GM19452 (cell line): ENCODE measurements at regions not wholly inside any gene's neighbourhood (a gene's known extent, or its start where the extent isn't known, plus 50 kb on each side); places are given as distances from the start of the nearest gene placed in this dataset.

ENCODE experiments used
- ATAC-seq: cut with Tn5 transposase; IDR thresholded peaks from one replicate; pipeline ENCODE4 v1.9.1; 2021; ENCODE audit not compliant: unreplicated experiment

DNA sequence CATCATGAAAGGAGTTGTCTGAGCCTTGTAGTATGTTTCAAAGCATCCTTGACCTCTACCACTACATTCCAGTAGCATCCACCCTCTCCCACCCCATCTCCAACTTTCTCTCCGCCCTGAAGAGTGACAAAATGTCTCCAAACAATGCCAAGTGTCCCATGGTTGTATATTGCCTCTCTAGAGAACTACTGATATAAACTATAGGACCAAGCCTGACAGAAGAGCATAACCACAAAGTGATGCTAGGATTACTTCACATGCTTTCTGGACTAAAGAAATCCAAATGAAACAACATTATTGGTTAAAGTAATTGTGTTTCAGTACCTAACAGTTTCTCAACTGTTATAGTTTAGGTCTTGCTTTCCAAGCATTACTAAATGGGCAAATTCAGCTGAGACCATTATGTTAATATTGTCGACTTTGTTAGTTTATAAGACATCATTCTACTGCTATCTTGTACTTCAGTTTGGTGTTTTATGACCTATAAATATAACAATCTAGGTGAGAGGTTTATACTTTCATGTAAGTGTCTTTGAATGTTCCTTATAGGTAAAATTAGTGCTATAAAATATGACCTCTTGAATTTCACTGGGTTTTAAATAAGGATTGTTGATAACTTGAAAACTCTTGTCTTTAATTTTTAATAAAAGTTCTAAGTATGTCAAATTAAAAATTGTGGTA is 117.4 kb downstream of the SUCNR1 start:
- ATAC-seq: no peak

DNA sequence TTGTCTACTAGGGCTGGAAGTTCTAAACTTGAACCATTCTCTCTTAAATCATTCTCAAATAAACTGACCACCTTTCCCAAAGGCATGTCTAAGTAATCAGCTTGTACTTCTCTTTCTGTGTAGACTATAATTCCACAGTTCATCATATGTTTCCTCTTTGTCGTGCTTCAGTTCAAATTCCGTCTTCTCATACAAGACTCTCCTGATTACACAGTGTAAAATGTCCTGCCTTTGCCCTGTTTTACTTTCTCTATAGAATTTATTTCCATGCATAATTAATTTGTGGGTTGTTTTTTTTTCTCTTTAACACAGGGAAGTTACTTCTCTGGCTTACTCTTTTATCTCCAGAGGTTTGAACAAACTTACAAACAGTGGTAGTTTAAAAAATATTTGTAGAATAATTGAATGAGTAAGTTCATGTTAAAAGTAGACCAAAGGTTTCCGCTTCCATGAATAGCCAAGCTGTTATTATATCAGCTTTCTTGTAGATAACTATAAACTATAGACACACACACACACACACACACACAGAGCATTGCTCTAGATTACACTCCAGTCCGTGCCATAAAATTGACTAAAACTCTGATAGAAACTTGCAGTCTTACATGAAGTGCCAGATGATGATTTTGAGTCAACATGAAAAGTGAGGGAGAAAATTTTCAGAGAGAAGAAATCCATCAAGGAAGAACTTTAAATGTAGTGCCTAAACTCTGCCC is 119.0 kb downstream of the SUCNR1 start:
- no peak for ATAC-seq

DNA sequence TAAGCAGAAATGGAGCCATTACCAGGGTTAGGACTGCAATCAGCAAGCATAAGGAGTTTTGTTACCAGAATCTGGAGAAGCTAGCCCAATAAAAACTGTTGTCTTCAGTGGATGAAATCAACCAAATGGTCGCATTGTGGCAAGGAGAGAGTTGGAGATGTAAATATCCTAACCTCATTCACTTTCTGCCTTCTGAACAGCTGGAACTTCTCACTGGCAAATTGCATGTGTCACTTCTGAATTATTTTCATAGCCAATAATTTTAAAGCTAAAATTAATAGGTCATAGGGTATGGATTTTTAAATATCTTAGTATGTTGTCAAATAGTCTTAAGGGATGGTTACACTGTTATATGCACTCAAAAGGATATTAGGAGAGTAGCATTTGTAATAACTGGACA is 121.6 kb downstream of the SUCNR1 start:
- no peak for ATAC-seq

DNA sequence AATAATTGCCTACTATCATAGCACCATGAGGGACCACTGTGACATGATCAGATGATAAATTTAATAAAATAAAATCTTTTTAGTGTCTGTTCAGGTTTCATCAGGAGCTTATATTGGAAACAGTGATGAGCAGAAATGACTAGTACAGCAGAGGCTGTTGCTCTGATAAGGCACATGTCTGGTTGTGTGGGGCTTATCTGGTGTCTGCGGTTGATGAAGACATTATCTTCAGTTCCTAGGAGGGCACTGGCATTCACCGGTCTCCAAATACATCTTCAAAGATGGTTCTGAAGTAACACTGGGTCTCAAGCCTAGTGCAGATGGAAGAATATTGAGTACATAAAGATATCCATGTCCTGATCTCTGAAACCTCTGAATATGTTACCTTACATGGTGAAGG is 125.3 kb downstream of the SUCNR1 start:
- ATAC-seq: no peak

DNA sequence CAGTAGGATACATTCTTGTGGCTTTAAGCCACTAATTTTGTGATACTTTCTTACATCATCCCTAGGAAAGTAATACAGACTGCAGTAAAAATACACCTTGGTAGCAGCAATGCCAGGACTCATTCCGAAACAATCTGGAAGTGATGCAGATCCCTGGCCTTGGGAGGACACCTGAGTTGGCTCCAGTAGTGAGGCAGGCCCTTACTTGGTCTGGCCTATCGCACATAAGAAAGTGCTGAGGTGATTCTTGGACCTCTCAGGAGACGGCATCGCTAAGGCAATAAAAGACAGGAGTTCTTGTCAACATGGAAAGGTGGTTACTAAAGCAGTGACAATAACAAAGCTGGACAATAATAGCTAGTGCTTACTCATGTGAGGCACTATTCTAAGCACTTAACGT is 126.5 kb downstream of the SUCNR1 start:
- ATAC-seq: no peak

DNA sequence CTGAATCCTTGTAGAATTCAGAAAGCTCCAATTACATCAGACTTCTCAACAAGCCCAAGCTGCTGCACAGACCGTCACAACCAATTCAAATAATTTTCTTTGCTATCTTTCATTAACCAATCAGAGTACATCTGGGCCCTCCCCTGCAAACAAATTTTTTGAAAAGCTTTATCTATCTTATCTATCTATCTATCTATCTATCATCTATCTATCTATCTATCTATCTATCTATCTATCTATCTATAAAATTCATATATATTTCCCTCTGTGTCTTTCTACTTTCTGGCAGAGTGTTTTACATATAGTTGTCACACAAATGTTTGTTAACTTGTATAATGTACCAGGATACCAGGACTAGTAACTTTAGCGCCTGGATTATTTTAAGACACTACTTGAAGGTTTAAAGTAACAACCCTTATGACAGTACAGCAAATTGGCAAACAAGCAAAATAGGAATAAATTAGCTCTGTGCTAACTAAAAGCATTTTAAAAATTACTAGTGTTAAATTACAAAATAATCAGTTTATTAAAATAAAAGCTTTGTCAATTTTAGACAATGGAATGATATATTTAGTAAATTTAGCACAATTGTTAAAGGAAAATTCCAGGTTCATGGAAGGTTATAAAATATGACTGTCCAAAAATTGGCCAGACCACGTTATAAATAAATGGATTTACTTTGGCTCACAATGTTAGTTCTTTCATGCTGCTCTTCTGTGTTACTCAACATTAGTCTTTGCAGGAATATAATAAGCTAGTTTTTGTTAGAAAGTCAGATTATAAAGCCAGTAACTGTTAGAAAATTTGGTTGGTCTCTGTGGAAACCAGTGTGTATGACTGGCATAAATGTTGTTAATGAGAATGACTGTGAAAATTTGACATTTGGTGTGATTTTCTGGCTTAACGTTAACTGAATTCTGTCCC is 138.6 kb downstream of the SUCNR1 start:
- no peak for ATAC-seq

DNA sequence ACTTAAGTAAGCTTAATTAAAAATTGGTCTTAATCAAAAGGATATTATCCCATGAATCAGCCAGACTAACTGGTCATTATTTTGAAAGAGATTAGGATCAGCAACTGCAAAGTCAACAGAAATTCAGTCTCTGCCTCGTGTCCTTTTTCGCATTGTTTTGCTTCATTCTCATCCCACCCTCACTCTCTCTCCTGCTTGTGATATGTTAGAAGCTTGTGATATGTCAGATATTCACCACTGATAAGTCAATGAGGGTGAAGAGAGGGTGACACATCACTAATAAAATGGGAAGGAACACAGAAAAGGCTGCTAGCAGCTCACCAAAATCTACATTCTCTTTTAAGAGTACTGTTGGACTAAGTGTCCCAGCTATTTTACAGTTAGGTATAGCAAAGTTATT is 146.1 kb downstream of the SUCNR1 start:
- no peak for ATAC-seq

DNA sequence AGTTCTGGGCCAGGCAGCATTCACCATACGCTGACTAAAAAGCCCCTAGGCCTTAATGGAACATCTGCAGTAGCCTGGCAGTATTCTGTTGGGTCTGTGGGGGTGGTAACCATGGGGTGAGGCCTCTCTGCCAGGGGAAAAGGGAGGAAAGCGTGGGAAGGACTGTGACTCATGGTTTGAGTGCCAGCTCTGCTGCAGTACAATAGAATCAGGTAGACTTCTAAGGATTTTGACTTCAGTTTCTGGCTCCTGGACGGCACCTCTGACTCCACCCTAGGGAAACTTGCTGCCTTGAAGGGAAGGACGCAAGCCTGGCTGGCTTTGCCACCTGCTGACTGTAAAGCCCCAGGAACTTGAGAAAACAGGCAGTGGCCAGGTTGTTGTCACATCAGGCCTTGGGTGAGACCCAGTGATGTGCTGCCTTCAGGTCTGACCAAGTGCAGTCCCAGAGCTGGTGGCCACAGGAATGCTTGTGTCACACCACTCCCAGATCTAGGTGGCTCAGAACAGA is 148.6 kb downstream of the SUCNR1 start:
- ATAC-seq: no peak

DNA sequence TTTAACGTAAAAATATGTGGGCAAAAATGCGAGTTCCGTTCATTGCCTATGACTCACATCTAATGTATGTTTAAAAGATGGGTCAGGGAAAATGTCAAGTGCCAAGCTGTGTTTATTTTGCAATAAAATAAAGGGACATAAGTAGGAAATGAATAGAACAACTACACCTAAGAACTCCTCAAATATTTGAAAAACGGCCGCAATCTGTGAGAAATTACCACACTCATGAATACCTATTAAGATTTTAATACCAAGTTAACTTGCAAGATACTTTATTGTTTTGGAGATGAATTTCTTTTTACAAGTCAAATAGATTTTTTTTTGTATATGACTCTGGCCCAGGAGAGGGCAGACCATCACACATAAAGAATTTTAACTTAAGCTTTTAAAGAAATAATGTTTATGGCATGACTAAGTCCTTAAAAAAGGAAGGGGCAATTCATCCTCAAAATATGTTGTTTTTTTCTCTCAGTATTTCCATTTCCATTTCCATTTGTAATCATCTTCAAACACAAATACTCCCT is 152.7 kb downstream of the SUCNR1 start:
- ATAC-seq: no peak

DNA sequence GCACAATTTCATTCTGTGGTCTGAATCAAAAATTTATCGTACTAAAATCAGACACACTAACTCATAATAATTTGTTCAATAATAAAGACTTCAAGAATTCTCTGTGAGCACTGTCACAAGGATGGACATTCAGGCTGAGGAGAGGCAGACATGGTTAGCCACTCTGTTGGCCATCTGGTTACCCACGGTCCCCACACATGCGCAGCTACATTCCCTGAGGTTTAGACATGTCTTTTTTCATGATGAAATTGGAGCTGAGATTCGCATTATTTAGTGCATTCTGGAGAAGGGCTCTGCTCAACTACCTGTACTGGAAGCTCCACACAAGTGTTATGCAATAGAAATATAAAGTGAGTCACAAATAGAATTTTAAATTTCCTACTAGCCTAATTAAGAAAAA is 156.9 kb downstream of the SUCNR1 start:
- ATAC-seq: no peak

DNA sequence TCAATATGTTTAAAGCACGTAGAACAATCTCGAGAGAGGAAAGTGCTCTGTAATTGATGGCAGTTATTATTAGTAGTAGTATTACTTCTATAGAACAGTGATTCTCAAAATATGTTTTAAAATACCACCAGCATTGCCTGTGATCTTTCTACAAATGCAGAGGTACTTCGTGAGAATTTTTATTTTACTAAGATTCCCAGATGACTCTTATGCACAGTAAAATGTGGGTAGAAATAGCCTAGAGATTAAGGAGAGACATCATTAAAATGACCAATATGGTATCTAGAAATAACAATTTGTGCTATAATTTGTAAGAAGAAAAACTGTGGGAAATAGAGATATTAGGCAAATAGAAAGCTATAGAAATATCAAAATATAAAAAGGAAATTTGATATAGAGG is 157.9 kb downstream of the SUCNR1 start:
- no peak for ATAC-seq

DNA sequence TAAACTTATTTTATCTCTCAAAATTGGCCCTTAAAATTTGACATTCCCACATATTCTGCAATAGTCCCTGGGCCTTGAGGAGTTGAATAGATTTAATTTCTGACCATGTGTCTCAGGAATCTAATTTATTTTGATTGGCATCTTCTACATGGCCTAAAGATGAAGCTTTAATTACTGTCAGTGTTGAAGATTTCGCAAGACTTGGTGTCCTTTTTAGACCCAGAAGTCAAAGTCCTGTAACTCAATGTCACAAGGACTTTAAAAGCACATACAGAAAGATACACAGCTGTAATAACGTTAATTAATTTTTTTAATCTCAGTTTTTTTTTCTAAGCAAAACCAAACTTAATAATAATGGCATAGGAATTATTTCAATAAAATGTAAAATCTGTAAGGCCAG is 163.9 kb downstream of the SUCNR1 start:
- no peak for ATAC-seq

DNA sequence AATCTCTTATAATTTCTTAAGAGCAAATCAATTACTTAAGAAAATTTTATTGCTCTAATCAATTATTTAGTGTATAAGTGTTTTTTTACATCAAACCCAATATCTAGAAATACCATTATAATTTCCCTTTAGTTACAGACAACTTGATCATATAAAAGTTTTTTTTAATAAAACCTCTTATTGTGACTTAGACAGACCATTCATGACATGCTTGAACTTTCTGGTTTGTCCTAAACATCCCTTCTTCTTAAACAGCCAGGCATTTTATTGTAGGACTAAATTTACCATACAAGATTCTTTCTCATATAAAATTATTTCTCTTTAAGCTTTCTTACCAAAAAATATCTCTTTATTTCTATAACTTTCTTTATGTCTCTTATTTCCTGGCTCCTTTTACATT is 164.5 kb downstream of the SUCNR1 start:
- ATAC-seq: no peak

DNA sequence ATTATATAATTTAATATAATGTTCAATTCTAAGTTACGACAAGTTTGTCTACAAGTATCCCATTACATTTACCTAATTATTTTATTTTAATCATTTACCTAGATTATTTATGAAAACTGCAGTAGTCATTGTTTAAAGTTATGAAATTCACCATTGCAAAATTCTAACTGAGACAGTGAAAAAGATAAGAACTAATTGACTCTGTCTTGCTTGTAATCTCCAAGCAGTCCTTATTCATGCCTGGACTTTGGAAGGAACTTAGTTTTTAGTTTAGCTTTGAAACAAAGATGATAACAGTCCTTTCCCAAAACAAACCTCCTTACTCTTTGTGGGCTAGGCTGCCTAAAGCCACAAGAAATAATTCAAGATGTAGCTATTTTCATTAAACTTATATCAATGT is 165.0 kb downstream of the SUCNR1 start:
- no peak for ATAC-seq

DNA sequence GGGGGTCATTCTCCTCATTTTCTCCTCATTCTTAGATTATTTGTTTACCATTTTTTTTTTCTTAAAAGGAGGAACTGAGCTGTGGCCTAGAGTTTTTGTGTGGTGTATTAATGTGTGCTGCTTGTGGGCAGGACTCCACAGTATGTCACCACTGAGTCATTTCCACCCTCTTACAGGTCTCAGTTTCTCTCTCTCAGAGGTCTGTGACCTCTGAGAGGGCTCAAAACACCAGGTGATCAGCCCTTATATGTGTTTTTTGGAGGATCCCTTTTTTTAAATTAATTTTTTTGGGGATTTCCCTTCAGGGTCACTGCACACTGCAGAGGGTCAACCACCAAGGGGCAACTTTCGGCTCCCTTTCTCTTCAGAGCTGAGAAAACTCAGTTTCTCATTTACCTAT is 166.4 kb downstream of the SUCNR1 start:
- peak; percentile 93 for ATAC-seq

DNA sequence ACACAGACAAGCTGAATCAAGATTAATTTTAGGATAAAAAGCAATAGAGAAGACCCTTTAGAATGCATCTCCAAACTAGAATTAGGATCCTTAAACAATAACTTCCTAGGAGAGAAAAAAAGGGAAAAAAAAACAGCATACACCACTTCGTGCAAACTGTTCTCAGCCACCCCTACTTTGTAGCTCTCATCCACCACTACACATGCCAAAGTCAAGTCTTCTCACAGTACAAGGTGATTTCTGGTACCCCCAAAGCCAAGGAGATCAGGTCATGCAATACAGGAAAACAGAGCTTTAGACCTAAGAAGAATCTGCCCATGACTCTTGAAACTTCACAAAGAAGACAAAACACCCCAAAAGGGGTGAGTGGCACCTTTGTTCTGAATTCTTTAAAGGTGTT is 166.9 kb downstream of the SUCNR1 start:
- ATAC-seq: no peak

DNA sequence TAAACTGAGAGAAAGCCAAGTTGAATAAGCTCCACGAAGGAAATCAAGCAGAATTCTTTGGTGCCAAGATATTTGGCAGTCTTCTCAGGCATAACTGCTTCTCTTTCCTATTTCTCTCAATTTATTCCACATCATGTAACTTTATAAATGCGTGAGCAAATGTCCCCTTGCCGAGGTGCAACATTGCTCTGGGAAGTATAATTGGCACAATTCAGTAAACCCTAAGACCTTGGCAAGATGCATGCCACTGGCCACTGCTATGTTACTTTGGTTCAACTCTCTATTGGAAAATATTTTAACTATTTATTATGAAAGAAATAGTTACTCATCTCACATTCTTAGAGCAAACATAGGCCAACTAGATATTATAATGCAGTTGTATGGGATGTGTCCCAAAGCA is 170.2 kb downstream of the SUCNR1 start:
- ATAC-seq: no peak

DNA sequence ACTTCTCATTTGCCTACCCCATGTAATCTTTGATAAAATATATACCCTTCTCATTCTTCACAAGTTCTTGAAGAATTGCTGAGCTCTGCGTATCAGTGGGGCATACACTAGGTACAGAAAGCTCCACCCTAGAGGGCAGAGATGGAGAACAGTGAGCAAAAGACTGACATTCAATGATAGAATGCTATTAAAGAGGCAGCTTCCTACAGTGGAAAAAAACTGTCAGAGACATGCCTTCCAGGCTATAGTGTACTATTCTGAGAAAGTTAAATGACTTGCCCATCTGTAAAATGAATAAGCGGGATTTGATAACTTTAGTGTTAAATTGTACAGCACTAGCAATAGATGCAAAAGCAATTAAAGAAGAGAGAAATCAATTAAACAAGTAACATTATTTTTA is 172.8 kb downstream of the SUCNR1 start:
- ATAC-seq: no peak

DNA sequence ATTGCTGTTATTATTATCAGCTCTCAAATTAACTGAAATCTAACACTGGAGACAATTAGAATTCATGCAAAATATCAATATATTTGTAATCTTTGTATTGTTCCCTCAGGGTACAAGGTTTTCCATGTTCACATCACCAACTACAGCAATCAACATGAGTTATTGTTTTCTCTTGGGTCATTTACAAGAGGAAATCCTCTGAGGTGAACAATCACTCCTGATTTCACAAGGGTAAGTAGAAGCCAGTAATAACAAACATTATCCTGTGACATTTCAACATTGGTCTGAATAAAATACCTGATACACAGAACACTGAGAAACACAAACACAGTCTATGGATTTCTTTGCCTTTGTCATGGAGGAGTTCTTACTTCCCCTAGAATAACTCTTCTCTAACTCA is 174.0 kb downstream of the SUCNR1 start:
- no peak for ATAC-seq

DNA sequence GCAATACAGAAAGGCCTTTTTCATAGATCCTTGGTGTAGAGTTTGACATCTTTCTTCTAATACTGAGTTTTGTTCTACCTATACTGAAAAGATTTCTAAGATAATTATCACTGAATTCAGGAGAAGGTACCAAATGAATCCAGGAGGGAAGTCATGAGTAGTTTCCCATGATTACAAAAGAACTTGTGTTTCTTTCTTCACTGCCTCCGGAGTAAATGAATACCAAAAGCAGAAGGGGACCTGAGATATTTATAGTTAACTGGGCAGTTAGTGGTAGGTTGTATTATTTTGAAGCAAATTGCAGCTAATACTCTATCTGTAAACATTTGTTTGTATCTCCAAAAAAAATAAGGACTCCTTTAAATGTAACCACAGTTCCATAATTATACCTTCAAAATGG is 175.4 kb downstream of the SUCNR1 start:
- ATAC-seq: no peak

DNA sequence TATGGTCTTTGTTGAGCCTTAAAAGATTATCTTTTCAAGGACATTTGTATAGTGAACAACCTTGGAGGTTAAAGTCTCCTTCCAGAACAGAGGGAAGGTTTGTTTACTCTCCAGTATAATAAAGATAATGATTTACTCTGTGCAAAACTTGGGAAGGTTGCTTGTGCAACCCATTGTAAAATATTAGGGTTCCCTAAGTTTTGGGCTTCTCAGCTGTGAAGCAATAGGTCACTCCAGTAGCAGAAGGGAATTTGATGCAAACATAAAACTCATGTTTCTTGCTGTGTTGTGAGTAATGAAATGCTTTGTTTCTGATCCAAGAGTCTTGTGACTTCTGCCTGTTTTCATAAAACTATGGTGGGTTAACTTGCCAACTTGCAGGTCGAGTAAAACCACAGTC is 177.5 kb downstream of the SUCNR1 start:
- ATAC-seq: no peak
